GM19397 (cell line): ENCODE measurements at regions not wholly inside any gene's neighbourhood (a gene's known extent, or its start where the extent isn't known, plus 50 kb on each side); places are given as distances from the start of the nearest gene placed in this dataset.
"Not testable (repeated sequence)": the region's sequence is repeated elsewhere in the genome, so short reads cannot be mapped to it uniquely, and the experiment has no call there.

Experiments
- ATAC-seq: cut with Tn5 transposase; IDR thresholded peaks from one replicate; pipeline ENCODE4 v1.9.1; 2021; ENCODE audit warnings: mild to moderate bottlenecking, moderate library complexity; ENCODE audit not compliant: unreplicated experiment

- no peak for ATAC-seq
Observed at GRCh38 chrX:129091097-129091496, 432.2 kb downstream of the SMARCA1 start.

- ATAC-seq, result no peak
Observed at GRCh38 chrX:129086802-129087201, 436.5 kb downstream of the SMARCA1 start.

DNA sequence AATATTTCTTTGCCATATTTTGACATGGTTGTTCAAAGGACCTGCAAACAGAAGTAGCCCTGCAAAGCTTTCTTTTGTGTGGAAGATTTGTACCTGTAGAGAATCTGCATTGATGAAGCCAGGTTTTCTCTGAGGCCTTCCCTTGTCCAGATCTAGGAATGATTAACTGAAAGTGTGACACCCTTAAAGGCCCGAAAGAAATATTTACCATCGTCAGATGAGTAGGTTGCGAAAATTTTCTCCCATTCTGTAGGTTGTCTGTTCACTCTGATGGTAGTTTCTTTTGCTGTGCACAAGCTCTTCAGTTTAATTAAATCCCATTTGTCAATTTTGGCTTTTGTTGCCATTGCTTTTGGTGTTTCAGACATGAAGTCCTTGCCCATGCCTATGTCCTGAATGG is 439.0 kb downstream of the SMARCA1 start:
- not testable (repeated sequence) for ATAC-seq

GRCh38 chrX:129077424-129078170 is 445.7 kb downstream of the SMARCA1 start:
- ATAC-seq, result no peak

DNA sequence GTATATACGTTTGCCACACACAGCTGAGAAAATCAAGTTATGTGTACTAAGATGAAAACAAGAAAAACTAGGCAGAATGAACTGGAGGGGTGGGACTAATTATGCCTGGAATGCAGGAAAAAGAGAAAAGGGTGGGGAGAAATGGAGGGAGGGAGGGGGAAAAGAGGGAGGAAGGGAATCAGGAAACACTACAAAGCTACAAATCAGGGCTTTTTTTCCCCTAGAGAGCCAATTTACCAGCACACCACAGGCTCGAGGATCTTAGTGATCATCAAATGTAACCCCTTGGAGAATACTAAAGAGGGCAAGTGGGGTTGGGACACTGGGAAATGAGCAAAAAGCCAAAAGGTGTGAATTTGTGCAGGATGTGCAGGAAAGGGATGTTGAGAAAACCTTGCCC is 451.9 kb downstream of the SMARCA1 start:
- no peak for ATAC-seq

DNA sequence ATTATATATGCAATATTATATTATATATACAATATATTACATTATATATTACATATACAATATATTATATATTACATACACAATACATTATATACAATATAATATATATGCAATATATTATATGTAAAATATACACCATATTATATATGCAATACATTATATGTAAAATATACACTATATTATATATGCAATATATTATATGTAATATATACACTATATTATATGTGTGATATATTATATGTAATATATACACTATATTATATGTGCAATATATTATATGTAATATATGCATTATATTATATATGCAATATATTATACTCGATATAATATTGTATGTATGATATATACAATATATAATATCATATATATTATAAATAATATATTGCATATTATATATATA is 457.4 kb downstream of the SMARCA1 start:
- ATAC-seq, result no peak

GRCh38 chrX:129058405-129058804 is 464.9 kb downstream of the SMARCA1 start:
- no peak for ATAC-seq

- no peak for ATAC-seq
Observed at GRCh38 chrX:129043138-129043537, 480.2 kb downstream of the SMARCA1 start.

- no peak for ATAC-seq
Observed at GRCh38 chrX:129041319-129041718, 482.0 kb downstream of the SMARCA1 start.

DNA sequence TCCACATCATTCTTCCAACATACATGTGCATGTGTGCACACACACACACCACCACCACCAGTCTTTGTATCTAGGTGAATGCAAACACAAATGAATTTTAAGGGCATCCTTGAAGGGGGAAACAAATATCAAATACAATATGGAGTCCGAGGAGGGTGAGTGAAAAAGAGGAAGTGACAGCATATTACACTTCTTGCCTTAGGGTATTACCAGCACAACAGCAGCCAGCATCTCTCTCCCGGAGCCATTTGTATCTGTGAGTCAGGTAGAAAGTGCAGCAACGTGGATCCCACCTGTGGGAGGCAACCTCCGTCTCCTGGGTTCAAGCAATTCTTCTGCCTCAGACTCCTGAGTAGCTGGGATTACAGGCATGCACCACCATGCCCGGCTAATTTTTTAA is 483.2 kb downstream of the SMARCA1 start:
- ATAC-seq, result no peak

GRCh38 chrX:129039176-129039575 is 484.1 kb downstream of the SMARCA1 start:
- ATAC-seq, result no peak

DNA sequence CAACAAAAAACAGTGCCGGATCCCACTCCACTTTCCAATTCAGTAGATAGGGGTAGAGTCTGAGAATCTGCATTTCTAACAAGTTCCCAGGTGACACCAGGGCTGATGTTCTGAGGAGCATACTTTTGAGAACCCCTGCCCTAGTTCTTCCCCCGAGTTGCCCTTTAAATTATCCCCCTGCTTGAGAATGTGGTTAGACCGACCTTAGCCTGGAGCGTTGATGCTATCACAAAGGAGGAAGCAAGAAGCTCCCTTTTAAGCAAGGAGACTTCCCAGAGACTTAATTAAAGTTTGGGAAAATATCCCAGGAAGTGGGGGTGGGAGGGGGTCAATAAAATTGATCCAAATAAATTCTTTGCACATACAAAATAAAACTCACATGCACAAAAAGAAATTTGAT is 485.9 kb downstream of the SMARCA1 start:
- ATAC-seq, result no peak

GRCh38 chrX:129035180-129035579 is 488.1 kb downstream of the SMARCA1 start:
- no peak for ATAC-seq

GRCh38 chrX:129034196-129034595 is 489.1 kb downstream of the SMARCA1 start:
- ATAC-seq, result no peak

GRCh38 chrX:129026202-129026601 is 497.1 kb downstream of the SMARCA1 start:
- no peak for ATAC-seq

DNA sequence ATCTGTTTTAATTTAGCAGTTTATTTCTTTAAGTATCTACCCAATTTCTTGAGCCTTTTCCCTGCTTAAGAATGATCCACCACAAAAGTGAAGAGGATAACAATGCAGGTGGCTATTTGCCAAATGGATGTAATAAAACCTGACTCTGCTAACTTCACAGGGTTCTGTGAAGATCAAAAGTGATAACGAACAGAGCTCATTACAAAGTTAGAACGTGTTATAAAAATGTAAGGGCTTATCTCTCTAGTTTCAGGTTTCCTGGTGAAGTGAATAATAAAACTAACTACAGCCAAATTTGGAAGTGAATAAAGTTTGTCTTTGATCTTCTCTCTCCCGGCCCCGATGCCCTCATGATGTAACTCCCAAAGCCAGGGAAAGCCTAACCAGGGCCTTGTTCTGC is 497.9 kb downstream of the SMARCA1 start:
- ATAC-seq, result no peak

GRCh38 chrX:129019412-129019811 is 503.9 kb downstream of the SMARCA1 start:
- ATAC-seq, result no peak

- no peak for ATAC-seq
Observed at GRCh38 chrX:129015381-129015780, 507.9 kb downstream of the SMARCA1 start.

GRCh38 chrX:129013574-129013973 is 509.7 kb downstream of the SMARCA1 start:
- ATAC-seq, result no peak

- no peak for ATAC-seq
Observed at GRCh38 chrX:129007631-129008030, 515.7 kb downstream of the SMARCA1 start.

DNA sequence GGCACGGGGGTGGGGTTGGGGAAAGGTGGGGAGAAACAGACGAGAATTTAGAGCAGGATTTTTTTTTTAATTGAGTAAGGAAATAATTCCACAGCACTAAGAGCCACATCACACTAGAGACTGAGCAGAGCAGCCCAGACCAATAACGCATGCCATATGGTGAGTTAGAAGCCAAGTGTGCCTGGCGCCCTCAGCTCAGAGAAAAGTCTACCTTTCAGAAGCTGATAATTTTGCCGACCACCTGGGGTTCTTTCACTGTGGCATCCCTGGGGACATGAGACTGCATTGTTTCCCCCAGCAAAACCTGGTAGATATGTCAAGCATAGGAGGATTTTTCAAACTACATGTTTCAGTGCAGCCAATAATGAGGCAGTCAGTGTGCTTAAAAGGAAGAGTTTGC is 516.8 kb downstream of the SMARCA1 start:
- ATAC-seq, result no peak

DNA sequence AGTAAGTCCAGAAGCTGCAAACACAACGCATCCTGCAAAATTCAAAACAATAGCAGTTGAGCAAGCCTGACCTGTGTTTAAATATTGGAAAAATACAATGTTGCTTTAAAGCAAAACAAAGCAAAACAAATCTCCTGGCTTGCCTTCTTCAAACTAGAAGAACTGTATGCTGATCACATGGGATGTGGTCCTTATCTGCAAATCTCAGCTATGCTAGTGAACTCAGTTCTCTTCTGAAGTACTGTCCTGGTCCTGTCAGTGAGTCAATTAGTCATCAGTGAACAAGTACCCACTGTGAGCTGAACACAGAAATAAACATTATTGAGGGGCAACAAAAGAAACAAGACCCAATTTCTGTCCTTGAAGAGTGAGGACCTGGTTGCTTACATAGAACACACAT is 522.5 kb downstream of the SMARCA1 start:
- no peak for ATAC-seq

DNA sequence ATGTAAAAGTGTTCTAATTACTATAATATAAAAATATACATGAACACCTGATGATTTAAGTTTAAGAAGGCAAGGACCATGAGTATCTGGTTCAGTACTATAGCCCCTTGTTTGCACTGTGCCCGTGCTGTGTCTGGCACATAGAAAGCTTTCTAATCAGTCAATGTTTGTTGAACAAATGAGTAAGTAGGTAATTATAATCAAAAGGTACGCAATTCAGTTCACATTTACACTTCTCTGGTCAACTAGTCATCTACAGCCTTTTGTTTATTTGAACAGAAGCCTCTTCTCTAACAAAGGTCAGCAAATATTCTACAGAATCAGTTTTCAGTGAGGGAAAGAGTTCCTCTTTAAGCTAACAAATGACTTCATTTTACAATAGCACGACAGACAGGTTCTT is 523.3 kb downstream of the SMARCA1 start:
- no peak for ATAC-seq
